ENCODE measurements at regions not wholly inside any gene's neighbourhood (a gene's known extent, or its start where the extent isn't known, plus 50 kb on each side); places are given as distances from the start of the nearest gene placed in this dataset.

DNA sequence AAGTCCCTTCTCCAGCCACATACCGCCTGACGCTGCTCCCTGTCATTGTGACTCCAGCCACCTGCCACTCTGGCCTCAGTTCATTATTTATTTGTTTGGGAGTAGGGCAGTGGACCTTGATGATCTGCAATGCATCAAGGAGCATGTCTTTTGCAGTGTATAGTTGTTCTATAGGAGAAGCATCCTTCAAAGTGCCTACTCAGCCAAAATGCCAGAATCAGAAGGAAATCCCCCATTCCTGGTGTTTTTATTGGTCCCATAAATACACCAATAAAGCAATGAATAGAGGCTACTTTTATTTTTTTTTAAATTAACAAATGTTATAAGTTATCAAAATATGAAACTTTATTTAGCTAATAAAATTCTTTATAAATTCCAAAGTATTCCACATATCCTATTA is 123.8 kb upstream of the NSMCE3 start:
- no peak overlapping the region for H2BK15ac ChIP-seq (ENCODE audit: low read depth, low read length)
- WGBS (ENCODE audit: extremely low coverage, insufficient read length, low lambda C conversion rate) = no CpG with 5 or more reads among the region's 2 CpGs
- no peak overlapping the region for H3K23ac ChIP-seq (ENCODE audit: insufficient read length, low read depth, low read length)
- H4K8ac ChIP-seq (replicated peaks; ENCODE audit: insufficient read length, low read depth, low read length) = no peak overlapping the region
- H2BK5ac ChIP-seq (ENCODE audit: insufficient read length, low read length) = no peak overlapping the region
- peaks cover 7 to 9% of the 10 kb centered on the region in 2 experiments for H3K9me3 Mint-ChIP-seq
- H3K9me3 ChIP-seq (ENCODE audit: control insufficient read depth, low read depth, low read length) = no peaks in the 10 kb centered on the region
- no peaks in the 10 kb centered on the region for H4K20me1 ChIP-seq (ENCODE audit: control insufficient read depth, insufficient read depth, insufficient read length)
- H3K4me1 Mint-ChIP-seq = peaks cover 0 to 6% of the 10 kb centered on the region in 2 experiments; a peak in 2 of 4 replicates
- H4K91ac ChIP-seq (ENCODE audit: insufficient read length, low read depth, low read length) = no peak overlapping the region
- H2AFZ ChIP-seq (ENCODE audit: low read length) = no peak overlapping the region
- H3T11ph ChIP-seq (ENCODE audit: low read length) = no peak overlapping the region
- H3K14ac ChIP-seq (ENCODE audit: insufficient read depth, low read length) = no peak overlapping the region
- H2AK5ac ChIP-seq (ENCODE audit: insufficient read length, low read length) = no peak overlapping the region
- no peak for DNase-seq
- H3K27me3 ChIP-seq (ENCODE audit: insufficient read depth, low read length) = no peaks in the 10 kb centered on the region
- H3K4me2 ChIP-seq (ENCODE audit: insufficient read depth, insufficient read length, low read length) = no peak overlapping the region
- H3K4me1 ChIP-seq (ENCODE audit: insufficient read depth, low read length) = no peaks in the 10 kb centered on the region
- H3K18ac ChIP-seq (ENCODE audit: insufficient read length, low read depth, low read length) = no peak overlapping the region
- H3K56ac ChIP-seq (ENCODE audit: insufficient read length, low read depth, low read length) = no peak overlapping the region
- no peak overlapping the region for H3K4ac ChIP-seq (ENCODE audit: low read depth, low read length)
- no peak overlapping the region for H3K27ac ChIP-seq (ENCODE audit: insufficient read length, low read depth, low read length)
- no peaks in the 10 kb centered on the region for H3K23me2 ChIP-seq (ENCODE audit: insufficient read length, low read depth, low read length, poor library complexity, severe bottlenecking)
- H4K5ac ChIP-seq (ENCODE audit: insufficient read length, low read depth, low read length) = no peak overlapping the region
- TF ChIP-seq, protein P1, sequence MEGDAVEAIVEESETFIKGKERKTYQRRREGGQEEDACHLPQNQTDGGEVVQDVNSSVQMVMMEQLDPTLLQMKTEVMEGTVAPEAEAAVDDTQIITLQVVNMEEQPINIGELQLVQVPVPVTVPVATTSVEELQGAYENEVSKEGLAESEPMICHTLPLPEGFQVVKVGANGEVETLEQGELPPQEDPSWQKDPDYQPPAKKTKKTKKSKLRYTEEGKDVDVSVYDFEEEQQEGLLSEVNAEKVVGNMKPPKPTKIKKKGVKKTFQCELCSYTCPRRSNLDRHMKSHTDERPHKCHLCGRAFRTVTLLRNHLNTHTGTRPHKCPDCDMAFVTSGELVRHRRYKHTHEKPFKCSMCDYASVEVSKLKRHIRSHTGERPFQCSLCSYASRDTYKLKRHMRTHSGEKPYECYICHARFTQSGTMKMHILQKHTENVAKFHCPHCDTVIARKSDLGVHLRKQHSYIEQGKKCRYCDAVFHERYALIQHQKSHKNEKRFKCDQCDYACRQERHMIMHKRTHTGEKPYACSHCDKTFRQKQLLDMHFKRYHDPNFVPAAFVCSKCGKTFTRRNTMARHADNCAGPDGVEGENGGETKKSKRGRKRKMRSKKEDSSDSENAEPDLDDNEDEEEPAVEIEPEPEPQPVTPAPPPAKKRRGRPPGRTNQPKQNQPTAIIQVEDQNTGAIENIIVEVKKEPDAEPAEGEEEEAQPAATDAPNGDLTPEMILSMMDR (conservative IDR thresholded peaks at IDR 0.05) = no peak
- H3K27me3 Mint-ChIP-seq (ENCODE audit: low read depth) = no peaks in the 10 kb centered on the region
- no peak overlapping the region for H3K4me3 Mint-ChIP-seq
- H3K79me1 ChIP-seq (ENCODE audit: insufficient read depth, low read depth, low read length, poor library complexity, severe bottlenecking) = no peaks in the 10 kb centered on the region
- no peak overlapping the region for H3K27ac Mint-ChIP-seq
- H3K9ac ChIP-seq (ENCODE audit: extremely low read depth, insufficient read length, low read length) = no peak overlapping the region
- H2BK12ac ChIP-seq (ENCODE audit: insufficient read length, low read depth, low read length) = no peak overlapping the region
- H2BK120ac ChIP-seq (ENCODE audit: low read depth, low read length, poor library complexity, severe bottlenecking) = no peak overlapping the region
- H3K36me3 Mint-ChIP-seq (ENCODE audit: insufficient read depth in 1 of 3, low read depth in 3 of 3) = peaks cover 0 to 7% (median 2%) of the 10 kb centered on the region in 3 experiments; a peak in 4 of 7 replicates
- H3K79me2 ChIP-seq (ENCODE audit: insufficient read depth, low read length) = no peaks in the 10 kb centered on the region
- H2BK20ac ChIP-seq (ENCODE audit: low read depth, low read length, poor library complexity, severe bottlenecking) = no peak overlapping the region

Measured in H9 (cell line).